Stimulated activated CD8-positive, alpha-beta memory T cell treated with anti-CD3 and anti-CD28 coated beads, Interleukin-12 subunit alpha, Interleukin-12 subunit beta, amount 100 ng/mL, for 4 hours (primary cell): ENCODE measurements at regions not wholly inside any gene's neighbourhood (a gene's known extent, or its start where the extent isn't known, plus 50 kb on each side); places are given as distances from the start of the nearest gene placed in this dataset.
"Not testable (repeated sequence)": the region's sequence is repeated elsewhere in the genome, so short reads cannot be mapped to it uniquely, and the experiment has no call there.

Source experiments
- DNase-seq: peaks from one replicate; pipeline ENCODE4 v3.0.0-alpha.2; 2020; ENCODE audit warnings: low read depth

DNA sequence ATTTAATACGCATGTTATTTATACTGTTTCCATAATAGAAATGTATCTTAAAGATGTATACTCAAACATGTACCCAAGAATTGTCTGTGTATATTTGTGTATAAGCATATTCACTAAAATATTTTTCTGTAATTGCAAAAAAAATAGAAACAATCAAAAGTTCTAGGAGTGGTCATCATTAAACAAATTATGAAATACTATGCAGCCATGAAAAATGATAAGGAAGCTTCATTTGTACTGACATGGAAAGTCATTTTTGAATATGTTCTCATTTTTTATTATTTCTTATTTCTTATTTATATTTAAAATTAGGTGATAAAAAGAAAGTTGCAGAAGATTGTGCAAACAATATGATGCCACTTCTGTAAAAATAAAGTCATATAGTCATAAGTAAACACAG is 400.0 kb upstream of the AUTS2 start:
- DNase-seq, result no peak

DNA sequence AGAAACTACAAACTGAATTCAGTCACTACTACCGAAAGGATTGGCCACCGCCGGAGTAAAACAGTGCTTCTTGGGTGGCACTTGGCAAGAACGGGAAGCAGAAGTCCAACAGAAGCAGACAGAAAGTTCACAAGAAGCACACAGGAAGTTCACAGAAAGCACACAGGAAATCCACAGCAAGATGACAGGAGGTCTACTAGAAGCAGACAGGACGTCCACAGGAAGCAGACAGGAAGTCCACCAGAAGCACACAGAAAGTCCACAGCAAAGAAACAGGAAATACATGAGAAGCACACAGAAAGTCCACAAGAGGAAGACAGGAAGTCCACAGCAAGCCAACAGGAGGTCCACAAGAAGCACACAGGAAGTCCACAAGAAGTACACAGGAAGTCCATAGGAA is 399.2 kb upstream of the AUTS2 start:
- DNase-seq, result no peak

DNA sequence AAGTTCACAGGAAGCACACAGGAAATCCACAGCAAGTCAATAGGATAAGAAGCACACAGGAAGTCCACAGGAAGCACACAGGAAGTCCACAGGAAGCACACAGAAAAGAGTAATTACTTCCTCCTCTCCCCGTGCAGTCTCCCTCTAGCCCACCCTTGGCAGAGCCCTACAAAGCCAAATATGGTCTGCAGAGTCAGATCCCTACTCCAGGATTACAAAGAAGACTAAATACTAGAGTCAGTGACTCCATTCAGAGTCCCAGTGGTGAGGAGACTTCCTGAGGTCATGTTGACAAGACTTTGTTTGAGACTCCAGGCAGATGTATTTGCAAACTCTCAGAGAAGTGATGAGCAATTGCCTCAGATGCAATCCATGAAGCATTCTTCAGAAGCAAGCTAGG is 398.6 kb upstream of the AUTS2 start:
- DNase-seq, result no peak

DNA sequence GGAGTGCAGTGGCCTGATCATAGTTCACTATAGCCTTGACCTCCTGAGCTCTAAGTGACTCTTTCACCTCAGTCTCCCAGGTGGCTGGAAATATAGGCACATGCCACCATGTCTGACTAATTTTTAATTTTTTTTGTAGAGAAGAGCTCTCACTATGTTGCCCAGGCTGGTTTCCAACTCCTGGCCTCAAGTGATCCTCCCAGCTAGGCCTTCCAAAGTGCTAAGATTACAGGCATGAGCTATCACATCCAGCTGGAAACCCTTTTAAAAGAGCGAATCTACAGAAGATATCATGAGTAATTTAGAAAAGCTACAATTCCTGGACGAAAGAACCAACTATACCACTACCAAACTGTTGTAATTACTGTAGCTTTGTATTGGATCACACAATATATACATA is 394.4 kb upstream of the AUTS2 start:
- DNase-seq, result no peak

DNA sequence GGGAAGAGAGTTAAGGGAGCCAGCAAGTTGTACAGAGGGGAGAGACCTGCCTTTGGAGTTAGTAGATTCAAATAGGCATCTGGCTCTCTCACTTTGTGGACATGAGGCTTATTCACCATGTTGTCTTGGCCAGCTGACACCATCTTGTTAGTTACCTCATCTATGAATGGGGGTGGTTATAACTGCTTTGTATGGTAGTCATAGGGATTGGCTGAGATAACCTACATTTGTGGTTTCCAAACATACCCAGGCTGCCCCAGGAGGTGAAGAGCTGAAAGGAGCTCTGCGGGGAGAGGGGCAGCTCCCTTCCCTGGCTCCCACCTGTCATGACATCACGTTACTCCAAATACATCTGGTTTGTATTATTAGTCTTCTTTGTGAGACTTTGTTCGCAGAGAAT is 393.3 kb upstream of the AUTS2 start:
- DNase-seq, result no peak

DNA sequence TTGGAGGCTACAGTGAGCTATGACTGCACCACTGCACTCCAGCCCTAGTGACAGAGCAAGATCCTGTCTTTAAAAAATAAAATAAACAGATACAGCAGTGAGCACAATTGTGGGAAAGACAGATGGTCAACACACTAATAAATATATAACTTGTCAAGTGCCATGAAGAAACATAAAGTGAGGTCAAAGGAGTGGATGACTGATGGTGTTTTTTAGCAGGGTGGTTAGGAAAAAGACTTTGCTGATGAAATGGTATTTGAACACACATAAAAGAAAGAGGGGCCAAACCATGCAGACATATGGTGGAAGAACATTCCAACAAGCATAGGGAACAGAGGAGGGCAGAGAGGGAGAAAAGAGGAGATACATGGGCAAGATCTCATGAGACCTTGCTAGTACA is 392.7 kb upstream of the AUTS2 start:
- DNase-seq, result no peak

DNA sequence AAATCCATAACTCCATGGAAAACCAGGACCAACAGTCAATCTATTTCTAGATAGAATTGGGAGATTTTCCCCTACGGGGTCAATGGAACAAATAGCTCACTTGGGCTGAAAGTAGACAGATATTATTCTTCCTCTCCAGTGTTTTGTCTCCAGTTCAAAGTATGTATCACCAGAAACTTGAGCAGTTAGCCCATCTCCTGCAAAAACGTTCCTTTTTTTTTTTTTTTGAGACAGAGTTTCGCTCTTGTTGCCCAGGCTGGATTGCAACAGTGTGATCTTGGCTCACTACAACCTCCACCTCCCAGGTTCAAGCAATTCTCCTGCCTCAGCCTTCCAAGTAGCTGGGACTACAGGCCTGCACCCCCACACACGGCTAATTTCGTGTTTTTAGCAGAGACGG is 390.0 kb upstream of the AUTS2 start:
- no peak for DNase-seq

DNA sequence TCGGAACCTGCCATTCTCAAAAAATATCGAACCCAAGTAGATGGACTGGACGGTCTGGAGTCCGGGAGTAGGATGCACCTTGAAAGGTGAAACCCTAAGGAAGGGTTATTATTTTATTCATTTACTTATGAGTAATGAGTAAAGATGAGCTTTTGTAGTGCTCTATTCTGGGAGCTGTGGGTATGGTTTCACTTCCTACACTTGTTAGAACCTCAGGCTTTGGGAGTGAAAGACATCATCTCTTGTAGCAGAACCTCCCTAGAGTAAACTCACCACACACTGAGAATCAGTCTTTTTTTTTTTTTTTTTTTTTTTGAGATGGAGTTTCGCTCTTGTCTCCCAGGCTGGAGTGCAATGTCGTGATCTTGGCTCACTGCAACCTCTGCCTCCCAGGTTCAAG is 389.4 kb upstream of the AUTS2 start:
- DNase-seq, result no peak

DNA sequence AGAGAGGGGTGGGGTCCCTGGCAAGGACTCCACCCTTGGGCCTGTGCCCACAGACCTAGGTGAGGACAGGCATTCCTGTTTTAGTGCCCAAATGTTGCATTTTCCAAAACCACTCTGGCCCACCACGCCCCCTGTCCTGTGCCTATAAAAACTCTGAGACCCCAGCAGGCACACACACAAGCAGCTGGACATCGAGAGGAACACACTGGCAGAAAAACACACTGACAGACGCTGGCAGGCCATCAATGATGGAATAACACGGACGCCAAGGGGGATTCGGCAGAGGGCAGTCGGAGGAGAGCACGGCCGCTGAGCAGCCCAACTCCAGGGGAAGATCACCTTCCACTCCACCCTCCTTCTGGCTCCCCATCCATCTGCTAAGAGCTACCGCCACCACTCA is 386.9 kb upstream of the AUTS2 start:
- no peak for DNase-seq

DNA sequence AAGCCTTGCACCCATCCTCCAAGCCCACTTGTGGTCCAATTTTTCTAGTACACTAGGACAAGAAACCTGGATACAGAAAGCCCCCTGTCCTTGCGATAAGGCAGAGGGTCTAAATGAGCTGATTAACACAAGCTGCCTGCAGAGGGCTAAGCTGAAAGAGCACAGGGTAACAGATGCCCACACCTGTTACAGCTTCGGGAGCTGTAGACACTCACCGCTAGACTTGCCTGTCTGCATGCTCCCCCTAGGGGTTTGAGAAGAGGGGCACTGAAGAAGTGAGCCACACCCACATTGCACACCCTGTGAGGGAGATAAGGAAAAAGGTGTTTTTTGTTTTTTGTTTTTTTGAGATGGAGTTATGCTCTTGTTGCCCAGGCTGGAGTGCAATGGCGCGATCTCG is 386.5 kb upstream of the AUTS2 start:
- no peak for DNase-seq

DNA sequence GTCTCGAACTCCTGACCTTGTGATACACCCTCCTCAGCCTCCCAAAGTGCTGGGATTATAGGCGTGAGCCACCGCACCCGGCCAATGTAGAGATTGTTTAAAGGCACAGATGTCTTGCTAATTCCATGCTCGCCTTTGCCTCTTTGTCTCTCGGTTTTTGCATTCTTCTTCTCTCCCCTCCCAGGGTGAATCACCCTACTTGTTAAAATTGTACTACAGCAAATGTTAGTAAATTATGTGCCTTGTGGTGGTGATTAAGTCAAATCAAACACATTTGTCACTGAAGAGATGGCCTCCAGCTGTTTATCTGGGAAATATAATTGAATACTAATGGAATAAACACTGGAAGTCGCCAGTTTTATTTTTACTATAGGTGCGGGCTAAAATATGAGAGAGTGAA is 384.4 kb upstream of the AUTS2 start:
- no peak for DNase-seq

DNA sequence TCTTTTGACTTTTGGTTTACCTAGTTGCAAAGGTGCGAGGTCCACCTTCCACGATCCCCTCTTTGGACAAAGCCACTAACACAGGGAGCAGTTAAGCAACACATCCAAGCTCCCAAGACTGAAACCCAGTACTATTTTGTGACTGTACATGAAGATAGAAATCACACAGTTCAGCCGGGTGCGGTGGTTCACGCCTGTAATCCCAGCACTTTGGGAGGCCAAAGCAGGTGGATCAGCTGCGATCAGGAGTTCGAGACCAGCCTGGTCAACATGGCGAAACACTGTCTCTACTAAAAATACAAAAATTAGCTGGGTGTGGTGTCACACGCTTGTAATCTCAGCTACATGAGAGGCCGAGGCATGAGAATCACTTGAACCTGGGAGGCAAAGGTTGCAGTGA is 382.8 kb upstream of the AUTS2 start:
- DNase-seq, result not testable (repeated sequence)

DNA sequence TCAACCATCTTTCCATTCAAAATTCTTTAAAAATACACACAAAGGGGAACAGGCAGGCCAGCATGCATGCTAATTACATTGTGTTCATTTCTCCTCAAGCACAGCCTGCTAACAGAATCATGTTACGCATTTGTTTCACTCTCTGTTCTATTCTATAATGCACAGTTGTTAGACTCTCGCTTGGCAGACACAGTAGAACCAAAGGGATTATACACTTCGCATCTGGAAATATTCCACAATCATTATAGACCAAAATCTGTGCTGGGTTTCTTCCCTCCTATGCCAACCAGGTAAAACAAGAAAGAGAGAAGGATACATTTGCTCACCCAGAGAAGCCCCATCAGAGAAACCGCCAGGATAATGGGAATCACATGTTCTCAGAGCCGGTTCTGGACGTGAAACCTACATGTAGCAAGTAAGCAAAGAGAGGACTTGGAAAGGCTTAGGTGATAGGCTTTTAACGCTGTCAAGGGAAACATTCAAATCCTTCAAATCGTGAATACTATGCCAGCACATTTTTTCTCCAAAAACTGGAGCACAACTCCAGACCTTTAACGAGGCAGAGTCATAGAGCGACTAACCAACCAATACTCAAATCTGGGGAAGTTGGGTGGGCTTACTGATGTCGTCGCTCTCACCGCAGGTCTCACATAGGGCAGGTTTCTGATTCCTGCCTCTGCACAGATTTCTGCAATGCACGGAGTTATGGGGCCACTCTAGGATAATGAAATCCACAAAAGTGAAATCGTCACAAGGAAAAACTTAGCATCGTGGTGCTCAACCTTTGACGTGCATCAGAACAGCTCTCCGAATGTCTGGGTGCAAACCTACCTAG is 380.5 kb upstream of the AUTS2 start:
- no peak for DNase-seq

DNA sequence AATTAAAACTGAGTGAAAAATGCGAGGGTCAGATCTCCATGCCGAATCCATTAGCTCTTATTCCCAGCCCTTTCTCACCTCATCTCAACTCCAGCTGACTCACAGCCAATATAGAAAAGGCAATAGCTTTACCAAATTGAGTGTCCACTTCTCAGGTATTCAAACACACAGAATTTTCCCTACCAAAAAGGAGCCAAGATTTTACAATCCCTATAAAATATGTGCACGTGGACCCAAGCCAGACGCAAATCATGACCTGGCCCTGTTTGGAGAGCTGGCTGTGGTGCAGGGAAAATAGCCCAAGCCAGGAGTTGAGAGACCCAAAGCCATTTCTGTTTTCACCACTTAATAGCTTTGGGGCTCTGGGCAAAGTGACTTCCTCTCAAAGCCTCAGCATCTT is 379.7 kb upstream of the AUTS2 start:
- no peak for DNase-seq

DNA sequence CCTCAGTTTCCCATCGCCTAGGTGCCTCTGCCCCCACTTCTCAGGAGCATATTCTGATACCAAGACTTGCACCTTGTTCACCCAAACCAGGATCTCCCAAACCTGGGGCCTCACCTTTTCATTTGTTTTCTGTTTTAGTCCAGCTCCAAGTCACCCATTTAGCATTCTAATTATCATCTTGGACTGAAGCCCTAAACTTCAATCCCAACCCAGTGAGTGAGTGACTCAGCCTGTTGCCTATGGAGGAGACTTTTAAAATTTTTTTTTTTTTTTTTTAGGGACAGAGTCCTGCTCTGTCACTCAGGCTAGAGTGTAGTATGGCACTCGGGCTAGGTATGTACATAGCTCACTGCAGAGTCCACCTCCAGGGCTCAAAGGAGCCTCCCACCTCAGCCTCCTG is 378.9 kb upstream of the AUTS2 start:
- DNase-seq, result no peak

DNA sequence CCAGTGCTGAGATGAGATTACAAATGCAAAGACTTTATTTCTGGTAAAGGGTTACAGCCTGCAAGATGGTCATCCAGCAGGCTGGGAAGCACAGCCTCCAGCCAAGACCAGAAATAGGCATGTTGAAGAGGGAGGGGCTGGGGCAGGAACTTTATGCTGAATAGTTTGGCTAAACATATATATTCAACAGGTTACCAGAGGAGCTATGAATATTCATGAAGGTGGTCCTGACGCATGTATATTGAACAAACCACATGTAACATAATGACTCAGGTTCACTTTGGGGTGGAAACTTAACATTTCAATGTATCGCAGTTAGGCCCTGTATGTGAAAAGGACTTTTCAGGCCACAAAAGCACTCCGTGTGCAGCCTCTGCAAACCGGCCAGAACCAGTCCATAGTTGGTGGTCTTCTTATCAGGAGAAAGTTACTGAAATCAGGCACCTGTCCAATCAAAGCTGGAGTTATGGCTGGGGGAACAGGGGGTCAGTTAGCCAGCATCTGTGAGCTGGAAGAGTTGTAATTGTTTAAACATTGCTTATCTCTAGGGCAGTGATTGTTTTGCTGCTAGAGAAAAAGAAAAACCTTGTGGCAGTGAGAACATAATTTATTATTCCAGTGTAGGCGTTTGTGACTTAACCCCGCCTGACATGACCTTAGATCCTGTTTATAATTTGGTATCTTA is 372.9 kb upstream of the AUTS2 start:
- no peak for DNase-seq

DNA sequence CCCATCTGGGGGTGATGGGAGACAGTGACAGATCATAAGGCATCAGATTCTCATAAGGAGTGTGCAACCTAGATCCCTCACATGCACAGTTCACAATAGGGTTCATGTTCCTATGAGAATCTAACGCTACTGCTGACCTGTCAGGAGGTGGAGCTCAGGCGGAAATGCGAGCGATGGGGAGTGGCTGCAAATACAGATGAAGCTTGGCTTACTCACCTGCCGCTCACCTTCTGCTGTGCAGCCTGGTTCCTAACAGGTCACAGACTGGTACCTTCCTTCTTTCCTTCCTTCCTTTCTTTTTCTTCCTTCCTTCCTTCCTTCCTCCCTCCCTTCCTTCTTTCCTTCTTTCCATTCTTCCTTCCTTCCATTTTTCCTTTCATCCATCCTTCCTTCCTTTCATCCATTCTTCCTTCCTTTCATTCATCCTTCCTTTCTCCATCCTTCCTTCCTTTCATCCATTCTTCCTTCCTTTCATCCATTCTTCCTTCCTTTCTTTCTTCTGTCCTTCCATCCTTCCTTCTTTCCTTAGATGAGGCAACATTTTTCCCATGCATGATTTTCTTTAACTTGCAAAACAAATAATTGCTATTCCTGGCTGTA is 370.0 kb upstream of the AUTS2 start:
- no peak for DNase-seq

DNA sequence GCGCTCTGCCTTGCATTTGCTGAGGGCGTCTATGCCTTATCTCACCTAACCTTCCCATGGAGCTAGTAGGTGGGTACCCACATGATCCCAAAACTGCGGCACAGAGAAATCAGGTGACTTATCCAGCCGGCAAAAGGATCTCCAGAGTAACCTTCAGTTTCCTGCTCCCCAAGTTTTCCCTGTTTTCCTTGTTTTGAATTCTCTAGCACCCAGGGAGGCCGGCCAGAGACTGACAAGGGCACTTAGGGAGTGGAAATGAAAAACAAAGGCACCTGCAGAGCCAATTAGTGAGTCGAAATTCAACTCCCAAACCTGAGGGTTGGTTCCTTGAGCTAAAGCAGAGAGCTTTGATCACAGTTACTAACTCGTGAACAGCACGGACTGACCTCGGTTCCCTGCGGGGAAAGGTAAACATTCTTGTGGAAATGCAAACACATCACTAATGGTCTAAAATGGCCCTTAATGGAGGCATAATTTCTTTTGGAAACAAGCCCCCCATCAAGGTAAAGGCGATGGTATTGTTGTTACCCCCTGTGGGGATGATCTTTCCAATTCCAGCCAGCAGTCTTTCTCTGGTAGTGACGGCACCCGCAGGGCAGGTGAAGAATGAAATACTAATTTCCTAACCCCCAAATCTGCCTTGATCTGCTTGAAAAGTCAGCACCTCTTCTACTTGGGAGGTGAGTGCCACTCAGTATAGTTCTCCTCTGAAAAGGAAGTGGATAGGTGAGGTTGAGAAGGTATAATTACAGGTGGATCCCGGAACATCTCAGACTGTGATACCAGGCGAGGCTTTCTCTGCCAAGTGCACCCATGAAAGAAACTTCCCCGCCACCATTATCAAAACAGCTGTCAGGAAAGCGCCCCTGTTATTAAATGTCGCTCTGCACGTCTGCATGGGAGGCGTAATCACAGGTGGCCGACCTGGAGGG is 365.6 kb upstream of the AUTS2 start:
- DNase-seq, result no peak

DNA sequence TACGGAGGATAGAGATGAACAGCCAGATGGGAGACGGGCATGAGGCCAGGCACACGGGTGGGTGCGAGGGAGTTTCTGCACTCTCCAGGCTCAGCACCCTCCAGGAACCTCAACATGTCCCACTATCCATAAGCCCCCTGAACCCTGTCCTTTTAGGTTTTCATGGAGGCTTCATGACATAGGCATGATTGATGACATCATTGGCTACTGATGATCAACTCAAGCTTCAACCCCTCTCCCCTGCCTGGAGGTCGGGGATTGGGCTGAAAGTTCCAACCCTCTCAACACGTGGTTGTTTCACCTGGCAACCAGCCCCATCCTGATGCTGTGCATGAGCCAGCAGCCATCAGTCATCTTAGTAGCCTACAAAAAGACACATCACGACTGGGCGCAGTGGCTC is 360.7 kb upstream of the AUTS2 start:
- no peak for DNase-seq

DNA sequence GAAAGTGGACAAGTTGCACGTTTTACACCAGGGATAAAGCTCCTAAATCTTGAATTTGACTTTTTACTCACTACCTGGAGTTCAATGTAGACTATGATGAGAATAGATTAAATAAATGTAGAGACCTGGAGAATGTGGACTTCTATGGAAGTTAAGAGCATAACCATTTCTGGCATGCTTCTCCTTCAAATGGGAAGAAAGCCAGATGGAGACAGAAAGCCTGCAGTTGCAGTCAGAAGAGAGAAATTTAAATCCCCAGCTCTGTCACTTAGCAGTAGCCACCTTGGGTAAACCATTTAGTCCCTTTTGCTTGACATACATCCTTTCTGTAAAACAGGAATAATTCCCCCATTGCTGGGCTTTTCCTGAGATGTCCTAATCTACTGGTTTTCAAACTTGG is 355.3 kb upstream of the AUTS2 start:
- DNase-seq, result no peak

DNA sequence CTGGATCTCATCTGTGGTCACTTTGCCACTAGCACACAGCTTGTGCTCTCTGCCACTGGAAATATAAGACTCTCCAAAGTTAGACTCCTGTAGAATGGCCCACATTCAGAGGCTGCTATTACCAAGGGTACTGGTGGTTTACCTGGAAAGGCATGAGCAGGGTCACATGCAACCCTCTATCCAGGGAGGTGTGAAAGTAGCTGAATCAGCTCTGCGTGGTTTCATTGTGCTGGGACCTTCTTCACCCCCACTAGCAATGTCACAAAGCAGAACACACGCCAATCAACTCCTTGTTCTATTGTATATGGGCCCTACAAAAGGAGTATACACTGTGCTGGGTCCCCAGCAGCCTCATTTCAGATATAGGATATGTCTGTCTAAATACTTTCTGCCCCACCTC is 353.6 kb upstream of the AUTS2 start:
- DNase-seq, result no peak

DNA sequence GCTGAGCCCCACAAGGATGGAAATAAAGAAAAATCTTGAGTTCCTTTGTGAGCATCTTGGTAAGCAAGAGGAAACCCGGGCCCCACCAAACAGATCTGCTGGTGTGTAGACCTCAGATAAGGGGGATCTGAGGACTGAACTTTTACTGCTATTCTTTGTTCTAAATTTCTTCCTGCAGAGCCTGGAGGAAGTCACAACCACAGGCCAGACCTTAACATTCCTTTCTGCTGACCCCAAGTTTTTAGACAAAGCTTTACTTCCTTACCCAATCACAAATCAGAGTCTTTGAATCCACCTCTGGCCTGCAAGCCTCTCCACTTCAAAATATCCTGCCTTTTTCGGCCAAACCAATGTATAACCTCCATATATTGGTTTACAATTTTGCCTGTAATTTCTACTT is 352.6 kb upstream of the AUTS2 start:
- no peak for DNase-seq
